Activated CD4-positive, CD25-positive, alpha-beta regulatory T cell treated with anti-CD3 and anti-CD28 coated beads, Interleukin-2, amount 50 U/mL, for 16 hours (primary cell): ENCODE measurements at regions not wholly inside any gene's neighbourhood (a gene's known extent, or its start where the extent isn't known, plus 50 kb on each side); places are given as distances from the start of the nearest gene placed in this dataset.

ENCODE experiments used
- DNase-seq: peaks from one replicate; pipeline ENCODE4 v3.0.0-alpha.2; 2020; ENCODE audit warnings: low read depth, low spot score

DNA sequence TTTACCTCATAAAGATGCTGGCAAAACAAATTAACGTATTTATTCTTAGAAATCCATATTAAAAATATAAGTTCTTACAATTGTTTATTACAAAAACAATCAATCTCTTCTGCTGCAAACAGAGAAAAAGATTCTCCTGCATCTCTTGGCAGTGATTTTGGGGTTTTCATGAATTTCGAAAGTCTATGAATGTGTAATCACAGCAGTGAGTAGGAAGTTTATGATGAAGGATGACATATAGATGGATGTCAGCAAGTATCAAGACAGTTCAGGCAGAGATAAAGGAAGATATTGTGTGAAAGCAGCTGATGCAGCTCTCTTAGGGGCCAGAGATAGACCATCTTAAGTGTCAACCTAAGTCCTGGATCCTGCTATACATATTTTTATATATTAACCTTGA is 196.9 kb upstream of the BANK1 start:
- no peak for DNase-seq

DNA sequence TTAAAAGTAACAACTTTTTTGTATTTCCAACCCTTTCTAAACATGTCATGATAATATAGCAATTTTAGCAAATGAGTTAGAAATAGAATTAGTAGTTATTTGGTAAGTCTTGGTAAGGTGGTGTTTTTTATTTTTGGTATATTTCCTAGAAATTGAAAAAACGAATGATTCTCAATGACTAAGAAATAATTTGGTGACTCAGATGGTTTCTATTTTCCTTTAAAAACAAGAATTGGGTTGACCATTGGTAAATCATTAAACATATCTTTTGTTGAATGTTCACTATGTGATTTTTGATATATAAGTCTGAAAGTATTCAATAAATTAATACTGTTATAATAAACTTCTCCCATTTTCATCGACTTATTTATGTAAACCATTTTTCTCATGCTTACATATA is 206.2 kb upstream of the BANK1 start:
- no peak for DNase-seq

DNA sequence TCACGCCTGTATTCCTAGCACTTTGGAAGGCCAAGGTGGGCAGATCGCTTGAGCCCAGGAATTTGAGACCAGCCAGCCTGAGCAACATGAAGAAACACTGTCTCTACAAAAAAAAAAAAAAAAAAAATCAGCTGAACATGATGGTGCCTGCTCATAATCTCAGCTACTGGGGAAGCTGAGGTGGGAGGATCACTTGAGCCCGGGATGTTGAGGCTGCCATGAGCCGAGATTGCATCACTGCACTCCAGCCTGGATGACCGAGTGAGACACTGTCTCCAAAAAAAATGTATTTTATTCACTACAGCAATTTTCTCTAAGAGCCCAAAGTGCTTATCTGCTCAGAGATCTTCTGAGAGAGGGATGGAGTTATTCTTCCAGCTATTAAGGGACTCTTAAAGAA is 215.8 kb upstream of the PPP3CA start:
- DNase-seq = no peak

DNA sequence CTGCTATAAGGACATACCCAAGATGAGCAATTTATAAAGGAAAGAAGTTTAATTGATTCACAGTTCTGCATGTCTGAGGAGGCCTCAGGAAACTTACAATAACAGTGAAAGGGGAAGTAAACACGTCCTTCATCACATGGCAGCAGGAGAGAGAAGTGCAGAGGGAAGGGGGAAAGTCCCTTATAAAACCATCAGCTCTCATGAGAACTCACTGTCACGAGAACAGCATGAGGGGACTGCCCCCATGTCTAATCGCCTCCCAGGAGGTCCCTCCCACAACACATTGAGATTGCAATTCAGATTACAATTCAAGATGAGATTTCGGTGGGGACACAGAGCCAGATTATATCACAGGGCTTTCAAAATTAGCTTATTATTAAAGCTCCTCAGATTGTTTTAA is 209.5 kb upstream of the PPP3CA start:
- no peak for DNase-seq

DNA sequence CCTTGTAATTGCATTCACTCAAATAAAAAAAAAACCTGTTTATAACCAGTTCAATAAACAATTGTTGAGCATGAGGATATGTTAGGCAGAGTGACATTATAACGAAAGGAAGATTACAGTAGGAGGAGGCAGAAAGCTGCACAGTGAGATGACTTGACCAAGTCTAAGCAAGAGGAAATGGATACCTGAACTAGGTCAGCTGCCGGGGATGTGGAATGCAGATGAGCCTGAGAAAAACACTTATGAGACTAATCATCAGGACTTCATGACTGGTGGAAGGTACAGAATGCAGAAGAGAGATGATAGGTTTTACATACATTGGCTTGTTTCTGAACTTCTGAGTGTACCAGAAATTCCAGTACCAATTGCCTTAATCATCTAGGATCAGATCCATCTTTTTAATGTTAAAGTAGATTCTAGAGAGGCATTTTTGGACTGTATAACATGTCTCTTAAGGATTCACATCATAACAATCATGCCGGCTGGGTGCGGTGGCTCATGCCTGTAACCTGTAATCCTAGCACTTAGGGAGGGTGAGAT is 208.1 kb upstream of the PPP3CA start:
- no peak for DNase-seq

GRCh38 chr4:101540336-101540735 is 193.0 kb upstream of the PPP3CA start:
- no peak for DNase-seq

GRCh38 chr4:101528526-101528925 is 181.2 kb upstream of the PPP3CA start:
- no peak for DNase-seq

DNA sequence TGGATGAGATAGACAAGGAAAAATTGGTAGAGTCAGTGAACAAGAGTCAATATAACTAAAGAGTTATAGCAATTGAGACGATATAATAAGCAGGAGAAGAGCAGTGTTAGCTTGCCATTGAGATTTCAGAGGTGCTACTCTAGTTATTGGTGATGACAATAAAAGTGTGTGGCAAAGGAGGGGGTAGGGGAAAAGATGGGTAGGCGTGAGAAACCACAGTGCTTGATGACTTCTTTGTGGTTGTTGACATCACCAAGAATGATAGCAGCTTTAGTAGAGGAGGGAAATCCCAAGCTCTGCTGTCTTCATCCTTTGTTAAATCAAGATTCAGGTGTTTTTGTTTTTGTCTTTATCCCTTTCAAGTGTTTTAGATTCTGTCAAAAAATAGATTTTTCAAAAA is 179.9 kb upstream of the PPP3CA start:
- DNase-seq = peak; percentile 9

DNA sequence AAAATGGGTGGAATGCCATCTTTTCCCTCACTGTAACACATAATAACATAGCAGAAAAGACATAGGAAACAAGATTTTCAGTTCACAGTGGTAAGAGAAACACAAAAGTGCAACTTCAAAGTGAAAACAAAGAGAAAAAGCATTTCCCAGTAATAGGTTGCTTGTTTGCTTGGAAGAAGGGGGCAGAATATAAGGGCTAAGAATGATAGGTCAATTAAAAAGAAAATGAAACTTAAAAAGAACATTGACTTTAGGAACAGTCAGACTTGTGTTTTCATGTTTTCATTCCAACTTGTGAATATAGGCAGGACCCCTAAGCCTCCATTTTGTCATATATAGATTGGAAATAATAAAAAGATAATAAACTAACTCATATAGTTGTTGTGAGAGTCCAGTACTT is 168.2 kb upstream of the PPP3CA start:
- no peak for DNase-seq

GRCh38 chr4:101515099-101515498 is 167.8 kb upstream of the PPP3CA start:
- no peak for DNase-seq

DNA sequence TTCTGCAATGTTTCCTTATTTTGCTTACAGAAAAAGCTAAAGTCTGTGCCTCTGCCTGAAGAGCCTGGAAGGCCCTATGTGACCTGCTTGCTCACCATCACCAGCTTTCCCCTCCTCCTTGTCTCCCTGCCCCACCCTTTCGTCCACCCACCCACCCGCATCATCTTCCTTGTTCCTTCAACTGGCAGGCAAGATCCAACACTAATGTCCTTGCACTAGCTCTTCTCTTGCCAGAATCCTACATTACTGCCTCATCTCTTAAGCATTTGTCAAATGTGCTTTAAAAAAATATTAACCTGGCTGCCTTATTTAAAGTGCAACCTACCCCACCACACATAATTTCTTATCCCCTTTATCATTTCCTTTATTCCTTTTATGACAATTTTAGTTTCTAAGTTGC is 165.1 kb upstream of the PPP3CA start:
- no peak for DNase-seq

- DNase-seq = no peak
Observed at GRCh38 chr4:101501421-101501820, 154.1 kb upstream of the PPP3CA start.

DNA sequence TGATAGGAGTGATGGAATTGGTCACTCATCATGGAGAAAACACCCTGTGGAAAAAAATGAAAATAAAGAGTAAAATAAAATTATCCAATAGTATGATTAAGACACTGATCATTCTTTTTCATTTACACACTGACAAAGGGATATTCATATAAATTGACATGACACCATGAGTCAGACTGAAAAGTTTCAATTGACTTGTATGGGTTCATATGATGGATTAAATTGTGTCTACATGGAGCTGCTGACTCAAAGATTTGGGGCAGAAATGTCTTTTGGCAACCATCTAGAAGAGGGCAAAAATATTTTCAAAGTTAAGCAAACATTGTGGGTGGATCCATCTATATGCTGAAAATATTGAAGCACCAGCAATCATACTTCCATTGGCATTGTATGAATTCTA is 153.4 kb upstream of the PPP3CA start:
- no peak for DNase-seq

- DNase-seq = no peak
Observed at GRCh38 chr4:101475246-101475645, 127.9 kb upstream of the PPP3CA start.

GRCh38 chr4:101471201-101471600 is 123.9 kb upstream of the PPP3CA start:
- DNase-seq = no peak

DNA sequence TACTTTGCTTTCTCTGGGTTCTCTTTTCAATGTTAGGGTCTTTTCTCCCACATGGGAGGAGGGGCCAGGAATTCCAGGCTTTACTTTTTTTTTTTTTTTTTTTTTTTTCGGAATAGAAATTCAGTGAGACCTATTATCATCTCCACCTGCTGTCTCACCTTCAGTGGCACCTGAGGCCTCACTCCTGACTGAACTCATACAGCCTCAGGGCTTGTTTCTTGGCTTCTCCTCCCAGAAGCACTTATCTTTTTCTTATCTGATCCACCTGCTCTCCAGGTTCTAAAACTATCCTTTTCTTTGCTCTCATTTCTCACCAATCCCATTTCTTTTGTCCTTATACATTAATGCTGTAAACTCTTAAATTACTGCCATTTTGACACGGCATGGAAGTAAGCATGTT is 117.3 kb upstream of the PPP3CA start:
- DNase-seq = no peak

GRCh38 chr4:101458914-101459313 is 111.6 kb upstream of the PPP3CA start:
- no peak for DNase-seq

- DNase-seq = no peak
Observed at GRCh38 chr4:101458473-101458872, 111.1 kb upstream of the PPP3CA start.

DNA sequence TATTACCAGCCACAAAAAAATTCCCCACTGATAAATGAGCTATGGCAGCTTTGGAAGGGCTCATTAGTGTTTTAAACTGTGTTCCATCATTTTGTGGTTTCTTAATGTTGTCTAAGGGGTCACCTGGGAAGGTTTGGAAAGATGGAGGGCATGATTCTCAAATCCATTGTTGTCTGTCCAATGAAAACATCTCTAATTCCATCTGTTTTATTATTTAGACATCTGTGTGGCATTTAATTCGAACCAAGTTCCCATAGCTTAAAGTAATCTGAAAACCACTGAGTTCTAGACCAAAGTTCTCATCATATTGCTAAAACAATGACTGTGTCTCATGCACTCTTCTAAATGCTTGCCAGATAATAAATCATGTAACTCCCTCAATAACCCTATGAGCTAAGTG is 103.8 kb upstream of the PPP3CA start:
- DNase-seq = no peak

- DNase-seq = no peak
Observed at GRCh38 chr4:101441446-101441845, 94.1 kb upstream of the PPP3CA start.

GRCh38 chr4:101439926-101440325 is 92.6 kb upstream of the PPP3CA start:
- no peak for DNase-seq

GRCh38 chr4:101421386-101421785 is 74.1 kb upstream of the PPP3CA start:
- no peak for DNase-seq

DNA sequence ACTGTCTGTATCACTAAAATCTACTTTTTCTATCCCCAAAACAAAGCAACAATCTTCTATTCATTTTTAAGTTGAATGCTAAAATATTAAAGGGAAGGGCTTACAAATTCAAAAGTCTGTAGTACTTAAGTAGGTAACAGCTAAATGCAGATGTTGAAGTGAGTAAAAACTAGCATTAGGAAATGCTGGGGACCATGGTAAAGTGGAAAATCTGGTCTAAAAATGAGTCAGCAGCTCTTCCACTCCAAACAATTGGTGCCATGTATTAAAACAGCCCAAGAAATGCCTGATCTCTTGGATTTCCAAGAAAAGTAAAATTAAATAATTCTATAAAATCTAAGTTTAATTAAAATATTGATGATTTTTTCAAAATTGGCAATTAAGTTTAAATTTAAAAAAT is 73.3 kb upstream of the PPP3CA start:
- DNase-seq = no peak

GRCh38 chr4:101419336-101420135 is 72.2 kb upstream of the PPP3CA start:
- no peak for DNase-seq
